Heart right ventricle (tissue), 16 donors: ENCODE measurements at regions not wholly inside any gene's neighbourhood (a gene's known extent, or its start where the extent isn't known, plus 50 kb on each side); places are given as distances from the start of the nearest gene placed in this dataset.
A peak's percentile ranks its signal among the peaks of the same experiment; 100 is the strongest.

Experiments
- ATAC-seq, 8 donors: fragments of 200-7000 bp; cut with Tn5 transposase; one replicate each; pipeline ENCODE4 v1.9.1; 2020; ENCODE audit warnings: mild to moderate bottlenecking in 8 of 8, moderate library complexity in 8 of 8, moderate number of reproducible peaks in 1 of 8
- DNase-seq, 2 donors: peaks; one replicate each; pipeline ENCODE4 v3.0.0-alpha.2; 2020
- H3K27ac ChIP-seq, 10 donors: fragments of 200-600 bp; sonication (generic) in 2 of 10; one replicate each; pipeline versions ENCODE4 v1.5.0 to v1.8.0; 2020 to 2022; ENCODE audit warnings: mild to moderate bottlenecking in 3 of 10
- H3K27me3 ChIP-seq, 7 donors: fragments of 200-600 bp; one replicate each; pipeline ENCODE4 v1.8.0; 2021 to 2022; ENCODE audit warnings: mild to moderate bottlenecking in 2 of 7
- H3K36me3 ChIP-seq, 9 donors: fragments of 200-600 bp; sonication (generic) in 1 of 9; one replicate each; pipeline versions ENCODE4 v1.5.0 to v1.8.0; 2020 to 2022; ENCODE audit warnings: mild to moderate bottlenecking in 2 of 9
- H3K4me1 ChIP-seq, 9 donors: fragments of 200-600 bp; sonication (generic) in 1 of 9; one replicate each; pipeline versions ENCODE4 v1.5.0 to v1.8.0; 2020 to 2022; ENCODE audit warnings: mild to moderate bottlenecking in 4 of 9
- H3K4me3 ChIP-seq, 10 donors: fragments of 200-600 bp; sonication (generic) in 2 of 10; one replicate each; pipeline versions ENCODE4 v1.5.0 to v1.8.0; 2020 to 2022; ENCODE audit warnings: mild to moderate bottlenecking in 7 of 10, moderate library complexity in 2 of 10
- H3K9me3 ChIP-seq, 11 donors: fragments of 200-600 bp in 10 of 11; sonication (generic) in 2 of 11; one replicate each; pipeline versions ENCODE4 v1.5.0 to v1.8.0; 2013 to 2022; ENCODE audit warnings: mild to moderate bottlenecking in 2 of 11, control low read depth in 1 of 11, moderate library complexity in 1 of 11
- CTCF ChIP-seq, 9 donors: fragments of 200-600 bp; sonication (generic) in 2 of 9; IDR thresholded peaks; one replicate each; pipeline versions ENCODE4 v1.5.0 to v1.8.0; 2021 to 2022; ENCODE audit warnings: antibody characterized with exemption in 9 of 9, mild to moderate bottlenecking in 5 of 9, moderate library complexity in 1 of 9
- WGBS, 2 donors: extraction: QIAGEN DNeasy Blood & Tissue Kit; methylation state at CpG; one replicate each; pipeline ENCODE4 v1.1.7; 2013; ENCODE audit warnings: inconsistent platforms in 1 of 2; 5-methylcytosine and 5-hydroxymethylcytosine counted together
- intact Hi-C, 10 donors: fragments of 100-400 bp; cut with DNase I; formaldehyde crosslinking; loops; one replicate each; pipeline versions ENCODE4 v1.11.1 to v1.14.2; 2022
- donor health status: Arrhythmogenic right ventricular cardiomyopathy.
- donor health status: ischemic (EF 13 %, LVEDD 7.1; RV severe dilation, severe dysfunction).
- donor health status: healthy with polysubstance abuse.
- donor health status: DM: no; HTN: yes; CAD: no.
- donor health status: DM: no; HTN: no; CAD: no.
- donor health status: ischemic (EF 25% LVEDD 6.9; RV normal size, moderate dysfunction).
- donor health status: ischemic (EF 25% LVEDD 5.7; RV mildly dilated, moderate dysfunction).
- donor health status: healthy.
- donor health status: DM: yes; HTN: yes; CAD: no.
- donor health status: Ischemic cardiomyopathy.
- donor health status: ischemic (EF 35%, LVEDD 5.7; RV mildly dilated, moderate dysfunction).
- donor health status: nonischemic (EF 11% LVEDD 7.7; RV severe dilation, severe dysfunction).
- donor health status: DM: yes; HTN: yes; CAD: no.
- donor health status: PGD.
- donor health status: ischemic (EF 29% LVEDD 5.4; RV normal size, mild dysfunction).
- donor health status: nonischemic (EF 23%, LVEDD 6.1; RV moderate dilation, normal function).

GRCh38 chr14:65826946-65827345 lies 414.4 kb downstream of the FUT8 start:
- intact Hi-C loops = loop anchor here in 7 of 10 donors (5.0 to 10.0 kb wide), 7 partner anchors 128 to 842 kb away; partner anchors contain the start of gene FNTB (in 1 of the 7)
- TF ChIP-seq CTCF (IDR thresholded peaks at IDR 0.05) = no peak

GRCh38 chr14:65827520-65827919 lies 415.0 kb downstream of the FUT8 start:
- H3K27ac ChIP-seq = no peak overlapping the region
- WGBS, 2 donors = 71% methylated on average over 6 of the region's 6 CpGs
- intact Hi-C loops = loop anchor here in 7 of 10 donors (5.0 to 10.0 kb wide), 7 partner anchors 127 to 843 kb away; partner anchors contain the start of gene FNTB (in 1 of the 7)
- no peaks in the 10 kb centered on the region for H3K36me3 ChIP-seq
- DNase-seq (no peak), ATAC-seq (no peak)
- peaks cover 0 to 42% (median 37%) of the 10 kb centered on the region in 7 donors for H3K27me3 ChIP-seq
- no peak for TF ChIP-seq CTCF (IDR thresholded peaks at IDR 0.05)
- no peaks in the 10 kb centered on the region for H3K9me3 ChIP-seq
- H3K4me3 ChIP-seq = no peak overlapping the region
- no peaks in the 10 kb centered on the region for H3K4me1 ChIP-seq

More at GRCh38 chr14:65826946-65827345, 414.4 kb downstream of the FUT8 start:
- Histone ChIP-seq H3K4me3 (no peak overlapping the region), H3K27me3 (peaks cover 0 to 43% (median 42%) of the 10 kb centered on the region in 7 donors), H3K4me1 (no peaks in the 10 kb centered on the region), H3K9me3 (no peaks in the 10 kb centered on the region), H3K36me3 (no peaks in the 10 kb centered on the region), H3K27ac (no peak overlapping the region)
- 36 to 46% methylated on average over 6 of the region's 6 CpGs for WGBS, 2 donors
- ATAC-seq (no peak), DNase-seq (no peak)

- H3K4me3 ChIP-seq = no peak overlapping the region
- WGBS, 2 donors = 57 to 62% methylated on average over 4 of the region's 4 CpGs
- no peaks in the 10 kb centered on the region for H3K9me3 ChIP-seq
- peaks cover 0 to 42% (median 34%) of the 10 kb centered on the region in 7 donors for H3K27me3 ChIP-seq
- intact Hi-C loops = loop anchor here in 7 of 10 donors (5.0 to 10.0 kb wide), 7 partner anchors 126 to 844 kb away; partner anchors contain the start of gene FNTB (in 1 of the 7)
- no peak overlapping the region for H3K27ac ChIP-seq
- ATAC-seq (no peak), DNase-seq (no peak)
- no peaks in the 10 kb centered on the region for H3K36me3 ChIP-seq
- no peak for TF ChIP-seq CTCF (IDR thresholded peaks at IDR 0.05)
- H3K4me1 ChIP-seq = peaks cover 0 to 6% (median 0%) of the 10 kb centered on the region in 9 donors
These were observed 415.9 kb downstream of the FUT8 start for GRCh38 chr14:65828396-65828795.

GRCh38 chr14:65832431-65833266 lies 420.1 kb downstream of the FUT8 start:
- Histone ChIP-seq H3K9me3 (no peaks in the 10 kb centered on the region), H3K4me3 (no peak overlapping the region), H3K36me3 (no peaks in the 10 kb centered on the region), H3K27me3 (peaks cover 0 to 22% (median 17%) of the 10 kb centered on the region in 7 donors), H3K27ac (no peak overlapping the region), H3K4me1 (peaks cover 0 to 7% (median 0%) of the 10 kb centered on the region in 9 donors)
- ATAC-seq (no peak), DNase-seq (no peak)
- intact Hi-C loops = loop anchor here in 1 of 10 donors (5.0 kb wide), 1 partner anchor 670 kb away; no protein-coding TSS in a partner anchor
- WGBS, 2 donors = 50 to 57% methylated on average over 10 of the region's 10 CpGs
- peak in 6 of 9 donors; percentile 15 to 33 (median 22) for TF ChIP-seq CTCF (IDR thresholded peaks at IDR 0.05)
